ENCODE measurements at regions not wholly inside any gene's neighbourhood (a gene's known extent, or its start where the extent isn't known, plus 50 kb on each side); places are given as distances from the start of the nearest gene placed in this dataset.
"Not testable (repeated sequence)": the region's sequence is repeated elsewhere in the genome, so short reads cannot be mapped to it uniquely, and the experiment has no call there.

DNA sequence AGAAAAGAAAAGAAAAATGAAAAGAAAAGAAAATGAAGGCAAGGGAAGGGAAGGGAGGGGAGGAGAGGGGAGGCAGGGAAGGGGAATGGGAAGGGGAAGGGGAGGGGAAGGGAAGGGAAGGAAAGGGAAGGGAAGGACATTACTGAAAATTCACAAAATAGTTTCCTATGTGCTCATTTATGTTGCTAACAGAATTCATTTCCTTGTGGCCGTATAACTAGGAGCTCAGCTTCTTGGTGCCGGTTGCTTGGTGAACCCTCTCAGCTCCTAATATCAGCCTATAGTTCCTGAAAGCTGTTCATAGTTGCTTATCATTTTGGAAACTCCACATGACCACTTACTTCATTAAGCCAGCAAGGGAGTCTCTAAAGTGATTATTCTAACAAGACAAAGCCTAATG lies 379.8 kb upstream of the TMEFF2 start:
- Mint-ChIP-seq H3K4me3 (no peak overlapping the region), H3K27me3 (no peaks in the 10 kb centered on the region), H3K27ac (no peak overlapping the region), H3K36me3 (no peaks in the 10 kb centered on the region), H3K9me3 (no peaks in the 10 kb centered on the region), H3K4me1 (ENCODE audit: low read depth) (no peaks in the 10 kb centered on the region)
- intact Hi-C loops (cut with micrococcal nuclease), result no loop called here
- CTCF ChIA-PET, result no interaction called here
- no peak for DNase-seq
- POLR2A ChIA-PET, result no interaction called here

DNA sequence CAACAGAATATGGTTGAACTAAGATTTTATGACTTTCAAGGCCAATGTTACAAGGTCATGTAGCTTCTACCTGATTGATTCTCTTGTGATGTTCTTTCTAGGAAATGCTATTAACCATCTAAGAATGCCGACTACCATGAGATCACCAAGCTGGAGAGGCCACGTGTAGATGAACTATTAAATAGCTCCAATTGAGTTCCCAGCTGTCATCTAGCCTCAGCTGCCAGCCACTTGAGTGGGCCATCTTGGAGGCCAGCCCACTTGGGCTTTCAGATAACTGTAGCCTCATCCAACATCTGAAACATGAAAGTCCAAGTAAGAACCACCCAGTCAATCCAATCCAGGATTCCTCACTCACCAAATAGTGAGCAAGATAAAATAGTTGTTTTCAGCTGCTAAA lies 376.9 kb upstream of the TMEFF2 start:
- POLR2A ChIA-PET, result no interaction called here
- H3K27ac Mint-ChIP-seq, result no peak overlapping the region
- no peaks in the 10 kb centered on the region for H3K4me1 Mint-ChIP-seq (ENCODE audit: low read depth)
- H3K9me3 Mint-ChIP-seq, result no peaks in the 10 kb centered on the region
- intact Hi-C loops (cut with micrococcal nuclease), result no loop called here
- CTCF ChIA-PET, result no interaction called here
- H3K4me3 Mint-ChIP-seq, result no peak overlapping the region
- no peak for DNase-seq
- no peaks in the 10 kb centered on the region for H3K27me3 Mint-ChIP-seq
- no peaks in the 10 kb centered on the region for H3K36me3 Mint-ChIP-seq

DNA sequence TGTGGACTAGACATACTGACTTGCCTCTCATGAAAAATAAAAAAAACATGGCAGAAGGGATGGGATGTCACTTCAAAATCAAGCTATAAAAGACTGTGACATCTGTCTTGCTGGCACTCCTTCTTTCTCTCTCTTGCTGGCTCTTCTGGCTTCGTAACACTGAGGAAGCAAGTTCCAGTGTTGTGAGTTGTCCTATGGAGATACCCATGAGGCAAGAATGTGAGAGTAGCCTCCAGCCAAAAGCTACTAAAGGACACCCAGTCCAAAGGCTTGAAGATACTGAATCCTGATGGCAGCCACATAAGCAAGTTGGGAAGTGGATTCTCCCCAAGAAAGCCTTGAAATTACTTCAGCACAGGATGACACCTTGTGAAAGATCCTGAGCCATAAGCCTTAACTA lies 376.1 kb upstream of the TMEFF2 start:
- H3K9me3 Mint-ChIP-seq, result no peaks in the 10 kb centered on the region
- H3K36me3 Mint-ChIP-seq, result no peaks in the 10 kb centered on the region
- CTCF ChIA-PET, result no interaction called here
- POLR2A ChIA-PET, result no interaction called here
- no peak overlapping the region for H3K27ac Mint-ChIP-seq
- H3K4me1 Mint-ChIP-seq (ENCODE audit: low read depth), result no peaks in the 10 kb centered on the region
- no peak overlapping the region for H3K4me3 Mint-ChIP-seq
- DNase-seq, result no peak
- no peaks in the 10 kb centered on the region for H3K27me3 Mint-ChIP-seq
- intact Hi-C loops (cut with micrococcal nuclease), result no loop called here

DNA sequence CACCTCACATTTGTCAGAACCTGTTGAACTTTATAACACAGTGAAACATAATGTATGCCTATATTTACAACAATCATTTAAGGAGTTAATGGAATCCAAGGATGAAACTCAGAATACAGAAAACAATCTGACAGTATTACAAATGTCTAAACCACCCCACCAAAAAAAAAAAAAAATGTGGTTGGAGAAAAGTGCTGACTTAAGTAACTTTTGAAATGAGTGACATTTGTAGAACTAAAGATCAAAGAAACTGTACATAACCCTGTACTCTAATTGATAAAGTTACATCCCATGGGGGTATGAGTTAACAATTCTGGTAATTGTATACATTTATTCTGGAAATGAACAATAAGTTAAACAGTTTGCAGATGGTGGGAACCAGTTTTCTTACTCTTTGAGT lies 372.1 kb upstream of the TMEFF2 start:
- intact Hi-C loops (cut with micrococcal nuclease), result no loop called here
- Mint-ChIP-seq H3K27ac (no peak overlapping the region), H3K4me1 (ENCODE audit: low read depth) (no peaks in the 10 kb centered on the region), H3K36me3 (no peaks in the 10 kb centered on the region), H3K9me3 (no peaks in the 10 kb centered on the region), H3K4me3 (no peak overlapping the region), H3K27me3 (no peaks in the 10 kb centered on the region)
- ChIA-PET POLR2A (no interaction called here), CTCF (no interaction called here)
- DNase-seq, result no peak

DNA sequence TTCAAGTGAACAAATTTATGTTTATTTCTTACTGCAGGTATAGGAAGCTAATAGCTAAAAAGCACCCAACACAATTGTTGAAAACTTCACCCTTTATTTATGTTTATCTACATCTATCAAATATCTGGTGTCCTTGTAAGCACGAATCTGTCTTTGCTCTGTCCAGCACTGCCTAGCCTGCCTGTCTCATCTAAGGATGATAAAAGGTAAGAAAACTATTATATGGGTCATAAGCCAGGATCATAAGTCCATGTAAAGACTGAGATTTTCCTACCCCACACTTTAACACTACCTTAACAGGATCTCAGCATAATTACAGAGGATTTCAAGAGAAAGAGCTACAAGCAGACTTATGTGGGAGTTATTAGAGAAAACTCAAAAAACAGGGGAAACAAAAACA lies 365.6 kb upstream of the TMEFF2 start:
- Mint-ChIP-seq H3K27me3 (no peaks in the 10 kb centered on the region), H3K36me3 (no peaks in the 10 kb centered on the region), H3K9me3 (no peaks in the 10 kb centered on the region), H3K27ac (no peak overlapping the region), H3K4me1 (ENCODE audit: low read depth) (no peaks in the 10 kb centered on the region), H3K4me3 (no peak overlapping the region)
- intact Hi-C loops (cut with micrococcal nuclease), result no loop called here
- ChIA-PET POLR2A (no interaction called here), CTCF (no interaction called here)
- DNase-seq, result no peak

DNA sequence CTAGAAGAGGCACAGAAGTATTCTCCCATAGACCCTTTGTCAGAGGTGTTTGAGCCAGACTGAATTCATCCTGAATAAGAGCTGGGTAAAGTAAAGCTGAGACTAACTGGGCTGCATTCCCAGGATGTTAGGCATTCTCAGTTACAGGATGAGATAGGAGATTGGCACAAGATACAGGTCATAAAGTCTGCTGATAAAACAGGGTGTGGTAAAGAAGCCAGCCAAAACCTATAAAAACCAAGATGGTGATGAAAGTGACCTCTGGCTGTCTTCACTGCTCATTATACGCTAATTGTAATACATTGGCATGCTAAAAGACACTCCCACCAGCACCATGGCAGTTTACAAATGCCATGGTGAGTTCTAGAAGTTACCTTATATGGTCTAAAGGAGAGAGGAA lies 364.9 kb upstream of the TMEFF2 start:
- POLR2A ChIA-PET, result no interaction called here
- DNase-seq, result no peak

DNA sequence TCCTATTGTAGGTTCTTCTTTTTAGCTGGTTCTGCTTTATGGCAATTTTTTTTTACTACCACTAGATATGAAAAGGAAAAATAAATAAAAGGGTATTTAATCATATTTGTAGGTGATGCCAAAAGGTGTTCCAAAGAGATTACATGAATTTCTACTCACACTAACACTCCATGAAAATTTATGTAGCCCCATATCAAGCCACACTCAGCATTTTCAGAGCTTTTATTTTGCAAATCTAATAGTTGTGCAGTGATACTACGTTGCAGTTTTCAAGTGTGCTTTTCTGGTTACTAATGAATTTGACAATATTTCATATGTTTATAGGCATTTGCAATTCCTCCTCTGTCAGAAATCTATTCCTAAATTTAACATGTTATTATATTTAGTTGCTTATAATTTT lies 363.9 kb upstream of the TMEFF2 start:
- H3K27ac Mint-ChIP-seq, result no peak overlapping the region
- no peaks in the 10 kb centered on the region for H3K9me3 Mint-ChIP-seq
- ChIA-PET CTCF (no interaction called here), POLR2A (no interaction called here)
- DNase-seq, result no peak
- intact Hi-C loops (cut with micrococcal nuclease), result no loop called here
- no peak overlapping the region for H3K4me3 Mint-ChIP-seq
- no peaks in the 10 kb centered on the region for H3K36me3 Mint-ChIP-seq
- H3K27me3 Mint-ChIP-seq, result no peaks in the 10 kb centered on the region
- H3K4me1 Mint-ChIP-seq (ENCODE audit: low read depth), result no peaks in the 10 kb centered on the region

More for the DNA sequence above, 364.9 kb upstream of the TMEFF2 start:
- intact Hi-C loops (cut with micrococcal nuclease), result no loop called here
- Mint-ChIP-seq H3K9me3 (no peaks in the 10 kb centered on the region), H3K27me3 (no peaks in the 10 kb centered on the region), H3K4me3 (no peak overlapping the region), H3K27ac (no peak overlapping the region), H3K4me1 (ENCODE audit: low read depth) (no peaks in the 10 kb centered on the region), H3K36me3 (no peaks in the 10 kb centered on the region)
- CTCF ChIA-PET, result interaction anchor here (0.5 kb wide), 1 partner anchor 92 kb away, joined by 3 read pairs; no protein-coding TSS in a partner anchor

DNA sequence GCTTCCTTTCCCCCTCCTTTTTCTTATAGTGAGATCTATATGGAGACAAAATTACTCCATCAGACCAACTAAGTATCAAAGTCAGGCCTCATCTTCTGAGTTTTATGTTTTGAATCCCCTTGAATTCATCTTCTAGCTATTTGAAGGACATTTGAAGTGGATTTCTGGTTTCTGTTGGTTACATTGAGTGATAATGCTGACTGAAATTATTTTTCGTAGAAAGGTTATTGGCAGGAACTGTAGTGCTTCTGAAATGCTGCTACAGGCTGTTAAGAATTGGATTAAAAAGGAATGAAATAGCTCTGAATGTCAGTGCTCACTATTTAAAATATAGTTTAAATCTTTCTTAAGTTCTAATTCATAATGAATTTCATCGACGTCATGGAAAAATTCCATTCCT lies 361.0 kb upstream of the TMEFF2 start:
- no peaks in the 10 kb centered on the region for H3K4me1 Mint-ChIP-seq (ENCODE audit: low read depth)
- CTCF ChIA-PET, result no interaction called here
- H3K4me3 Mint-ChIP-seq, result no peak overlapping the region
- H3K27ac Mint-ChIP-seq, result no peak overlapping the region
- POLR2A ChIA-PET, result no interaction called here
- H3K9me3 Mint-ChIP-seq, result no peaks in the 10 kb centered on the region
- no peak for DNase-seq
- intact Hi-C loops (cut with micrococcal nuclease), result no loop called here
- H3K27me3 Mint-ChIP-seq, result no peaks in the 10 kb centered on the region
- H3K36me3 Mint-ChIP-seq, result no peaks in the 10 kb centered on the region

DNA sequence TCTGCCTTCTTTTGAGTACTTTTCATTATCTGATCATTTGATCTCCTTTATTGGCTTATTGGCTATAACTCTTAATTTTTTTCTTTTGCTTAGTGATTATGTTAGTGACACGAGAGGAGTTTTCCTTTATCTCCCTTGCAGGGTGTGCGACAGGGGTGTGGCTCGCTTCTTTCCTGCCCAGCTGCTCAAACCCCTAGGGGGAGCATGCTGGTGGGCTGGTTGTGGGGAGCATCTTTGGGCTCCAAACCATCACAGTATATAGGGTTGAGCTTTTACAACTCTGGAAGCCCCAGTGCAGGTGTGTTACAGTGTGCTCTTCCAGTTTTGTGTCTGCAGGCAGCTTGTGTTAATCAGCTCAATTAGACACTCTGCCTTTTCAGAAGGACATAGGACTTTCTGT lies 357.0 kb upstream of the TMEFF2 start:
- ChIA-PET CTCF (no interaction called here), POLR2A (no interaction called here)
- Mint-ChIP-seq H3K27me3 (no peaks in the 10 kb centered on the region), H3K36me3 (no peaks in the 10 kb centered on the region), H3K27ac (no peak overlapping the region), H3K9me3 (no peaks in the 10 kb centered on the region), H3K4me3 (no peak overlapping the region), H3K4me1 (ENCODE audit: low read depth) (no peaks in the 10 kb centered on the region)
- intact Hi-C loops (cut with micrococcal nuclease), result no loop called here
- no peak for DNase-seq

DNA sequence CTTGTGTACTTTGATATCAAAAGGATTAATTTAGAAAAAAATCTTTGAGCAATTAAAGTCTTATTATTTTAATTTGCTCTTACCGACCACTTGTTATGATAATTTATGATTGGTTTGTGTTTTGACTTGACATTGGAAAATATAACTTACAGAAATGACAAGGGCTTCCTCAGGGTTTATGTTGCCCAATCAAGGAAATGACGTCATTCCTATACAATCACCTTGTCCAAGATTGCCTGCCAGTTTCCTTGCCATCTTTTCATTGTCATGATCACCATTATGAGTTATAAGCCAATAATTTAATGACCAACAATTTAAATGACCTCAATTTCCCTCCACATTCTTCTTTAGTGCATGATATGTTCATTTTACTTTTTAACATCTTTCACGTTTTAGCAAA lies 351.8 kb upstream of the TMEFF2 start:
- Mint-ChIP-seq H3K27me3 (no peaks in the 10 kb centered on the region), H3K4me3 (no peak overlapping the region), H3K36me3 (no peaks in the 10 kb centered on the region), H3K9me3 (no peaks in the 10 kb centered on the region), H3K4me1 (ENCODE audit: low read depth) (no peaks in the 10 kb centered on the region), H3K27ac (no peak overlapping the region)
- DNase-seq, result no peak
- CTCF ChIA-PET, result no interaction called here
- POLR2A ChIA-PET, result no interaction called here
- intact Hi-C loops (cut with micrococcal nuclease), result no loop called here

DNA sequence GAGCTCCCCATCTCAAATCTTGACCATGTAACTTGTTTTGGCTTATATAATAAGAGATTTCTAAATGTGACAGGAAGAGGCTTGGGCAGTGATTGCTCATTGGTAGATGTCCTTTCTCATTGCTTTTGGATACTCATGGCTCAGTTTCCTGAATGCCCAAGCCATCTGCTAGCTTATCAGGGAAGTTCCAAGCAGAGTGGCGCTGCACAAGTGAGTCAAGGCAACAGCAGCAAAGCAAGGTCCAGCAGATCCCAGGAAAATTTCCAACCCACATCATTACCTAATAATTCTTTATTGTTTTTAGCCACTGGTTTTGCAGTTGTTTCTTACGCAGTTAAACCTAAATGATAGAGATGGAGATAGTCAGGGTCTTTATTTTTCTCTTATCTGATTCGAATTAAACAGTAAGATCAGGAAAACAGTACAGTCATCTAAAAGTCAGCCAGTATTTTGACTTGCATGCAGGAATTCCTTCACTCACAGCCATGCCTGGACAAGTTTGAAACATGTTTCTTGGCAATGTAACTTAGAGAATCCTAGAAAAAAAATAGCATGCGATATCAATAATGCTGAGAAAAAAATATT lies 349.7 kb upstream of the TMEFF2 start:
- Mint-ChIP-seq H3K9me3 (no peaks in the 10 kb centered on the region), H3K27ac (no peak overlapping the region), H3K27me3 (no peaks in the 10 kb centered on the region), H3K36me3 (no peaks in the 10 kb centered on the region), H3K4me1 (ENCODE audit: low read depth) (no peaks in the 10 kb centered on the region), H3K4me3 (no peak overlapping the region)
- intact Hi-C loops (cut with micrococcal nuclease), result no loop called here
- POLR2A ChIA-PET, result no interaction called here
- CTCF ChIA-PET, result no interaction called here
- no peak for DNase-seq

DNA sequence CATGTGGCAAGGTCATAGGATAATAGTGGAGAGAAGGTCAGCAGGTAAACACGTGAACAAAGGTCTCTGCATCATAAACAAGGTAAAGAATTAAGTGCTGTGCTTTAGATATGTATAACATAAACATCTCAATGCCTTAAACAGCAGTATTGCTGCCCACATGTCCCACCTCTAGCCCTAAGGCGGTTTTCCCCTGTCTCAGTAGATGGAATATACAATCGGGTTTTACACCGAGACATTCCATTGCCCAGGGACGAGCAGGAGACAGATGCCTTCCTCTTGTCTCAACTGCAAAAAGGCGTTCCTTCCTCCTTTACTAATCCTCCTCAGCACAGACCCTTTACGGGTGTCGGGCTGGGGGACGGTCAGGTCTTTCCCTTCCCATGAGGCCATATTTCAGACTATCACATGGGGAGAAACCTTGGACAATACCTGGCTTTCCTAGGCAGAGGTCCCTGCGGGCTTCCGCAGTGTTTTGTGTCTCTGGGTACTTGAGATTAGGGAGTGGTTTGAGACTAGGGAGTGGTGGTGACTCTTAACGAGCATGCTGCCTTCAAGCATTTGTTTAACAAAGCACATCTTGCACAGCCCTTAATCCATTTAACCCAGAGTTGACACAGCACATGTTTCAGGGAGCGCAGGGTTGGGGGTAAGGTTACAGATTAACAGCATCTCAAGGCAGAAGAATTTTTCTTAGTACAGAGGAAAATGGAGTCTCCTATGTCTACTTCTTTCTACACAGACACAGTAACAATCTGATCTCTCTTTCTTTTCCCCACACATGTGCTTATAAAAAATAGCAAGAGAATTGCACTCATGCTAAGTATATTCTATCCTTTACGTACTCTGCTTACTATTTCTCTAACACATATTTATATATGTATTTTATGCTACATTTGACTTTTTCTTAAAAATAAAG lies 347.7 kb upstream of the TMEFF2 start:
- H3K36me3 Mint-ChIP-seq; intact Hi-C loops (cut with micrococcal nuclease); CTCF ChIA-PET; H3K4me1 Mint-ChIP-seq (ENCODE audit: low read depth); POLR2A ChIA-PET; H3K9me3 Mint-ChIP-seq; H3K27ac Mint-ChIP-seq; H3K27me3 Mint-ChIP-seq; H3K4me3 Mint-ChIP-seq; DNase-seq: not testable (repeated sequence)

DNA sequence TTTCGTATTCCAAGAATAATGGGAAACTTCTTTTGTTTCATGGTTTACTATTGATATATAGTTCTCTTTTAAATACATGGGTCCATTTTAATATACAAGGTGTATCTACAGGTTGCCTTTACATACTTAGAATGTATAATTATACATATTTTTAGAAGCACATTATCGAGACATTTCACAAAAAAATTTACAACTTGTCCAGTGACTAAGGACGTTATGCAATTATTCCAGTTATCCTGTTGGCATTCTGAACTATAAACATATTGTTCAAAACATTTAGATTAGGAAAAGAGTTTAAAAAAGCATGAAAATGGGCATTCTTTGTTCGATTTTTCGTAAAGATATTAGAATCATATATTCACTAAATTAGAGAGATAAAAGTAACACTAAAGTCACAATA lies 344.6 kb upstream of the TMEFF2 start:
- Mint-ChIP-seq H3K27ac (no peak overlapping the region), H3K9me3 (no peaks in the 10 kb centered on the region), H3K4me3 (no peak overlapping the region), H3K27me3 (no peaks in the 10 kb centered on the region), H3K36me3 (no peaks in the 10 kb centered on the region), H3K4me1 (ENCODE audit: low read depth) (no peaks in the 10 kb centered on the region)
- CTCF ChIA-PET, result no interaction called here
- no peak for DNase-seq
- POLR2A ChIA-PET, result no interaction called here
- intact Hi-C loops (cut with micrococcal nuclease), result no loop called here

Data from activated CD4-positive, alpha-beta memory T cell treated with anti-CD3 and anti-CD28 coated beads for 36 hours (primary cell).